Stimulated activated CD4-positive, alpha-beta T cell treated with anti-CD3 and anti-CD28 coated beads, Interleukin-1b, Interleukin-23, amount 100 ng/mL, for 48 hours (primary cell): ENCODE measurements at regions not wholly inside any gene's neighbourhood (a gene's known extent, or its start where the extent isn't known, plus 50 kb on each side); places are given as distances from the start of the nearest gene placed in this dataset.

ENCODE experiments used
- DNase-seq: peaks from one replicate; pipeline ENCODE4 v3.0.0-alpha.2; 2020

- DNase-seq, result no peak
These were observed 113.4 kb upstream of the AHR start for GRCh38 chr7:17184805-17185689.

DNA sequence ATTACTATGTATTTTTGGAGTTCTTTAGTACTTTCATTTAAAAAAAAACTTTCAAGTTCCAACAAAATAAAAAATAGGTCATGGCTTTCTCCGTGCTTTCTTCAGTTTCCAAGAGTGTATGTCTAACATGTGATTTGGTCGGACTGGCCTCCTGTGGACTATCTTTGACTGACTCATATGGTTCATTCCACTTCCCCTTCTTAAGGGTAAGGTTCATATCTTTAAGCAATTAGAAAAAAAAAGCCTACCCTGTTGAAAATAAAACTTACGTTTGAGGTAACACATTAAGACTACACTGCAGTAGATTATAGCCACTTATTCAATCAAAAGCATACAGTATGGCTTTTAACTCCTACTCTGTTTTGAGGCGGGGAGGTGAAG, 112.8 kb upstream of the AHR start:
- DNase-seq, result no peak

GRCh38 chr7:17186745-17187530, 111.5 kb upstream of the AHR start:
- DNase-seq, result no peak

DNA sequence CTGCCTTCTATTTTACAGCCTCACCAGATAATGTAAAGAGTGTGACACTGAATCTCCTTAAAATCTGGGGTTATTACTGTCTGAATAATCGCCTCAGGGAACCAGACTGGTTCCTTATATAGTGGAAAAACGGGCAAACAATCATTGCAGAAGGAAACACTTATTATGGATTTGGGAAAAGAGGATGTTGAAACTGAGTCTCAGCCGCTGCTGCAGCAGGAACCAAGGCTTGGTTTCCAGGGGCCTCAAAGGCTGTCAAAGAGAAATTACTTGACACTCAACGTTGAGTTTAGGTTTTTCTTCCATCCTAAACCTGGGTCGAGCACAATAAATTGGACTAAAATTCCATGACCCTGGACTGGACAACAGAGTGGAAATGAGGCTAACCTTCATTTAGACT, 103.8 kb upstream of the AHR start:
- no peak for DNase-seq

DNA sequence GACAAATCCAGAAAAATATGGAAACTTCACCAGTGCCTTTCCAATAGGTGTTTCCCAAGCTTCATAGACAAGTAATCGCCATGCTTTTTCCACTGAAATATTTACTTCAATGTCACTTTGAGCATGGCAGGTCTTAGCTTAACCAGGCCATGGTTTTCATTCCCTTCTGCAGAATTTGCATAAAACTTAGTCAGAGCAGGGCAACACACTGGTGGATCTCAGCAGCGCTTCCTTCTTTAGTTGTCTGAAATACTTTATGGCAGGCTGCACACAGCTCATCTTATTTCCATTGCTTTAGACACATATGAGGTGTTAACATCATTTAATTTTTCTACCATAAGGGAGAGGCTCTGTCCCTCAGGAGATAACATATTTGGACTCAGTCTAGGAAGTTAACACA, 102.9 kb upstream of the AHR start:
- DNase-seq, result no peak

DNA sequence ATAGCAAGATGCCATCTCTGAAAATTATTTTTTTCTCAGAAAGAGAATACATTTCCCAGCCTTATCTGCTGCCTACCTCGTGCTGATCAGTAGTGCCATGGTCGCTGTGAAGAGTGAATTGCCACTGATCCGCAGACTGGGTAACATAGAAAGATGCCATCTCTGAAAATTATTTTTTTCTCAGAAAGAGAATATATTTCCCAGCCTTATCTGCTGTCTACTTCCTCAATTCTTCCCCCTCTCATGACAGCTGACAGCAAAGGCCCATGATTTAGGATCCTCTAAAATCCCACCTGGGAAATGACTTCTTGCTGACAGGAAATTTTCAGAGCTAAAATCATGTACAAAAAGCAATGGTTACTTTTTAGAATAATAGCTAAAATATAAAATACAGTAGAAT, 92.5 kb upstream of the AHR start:
- DNase-seq, result no peak

GRCh38 chr7:17206349-17206905, 92.0 kb upstream of the AHR start:
- no peak for DNase-seq

DNA sequence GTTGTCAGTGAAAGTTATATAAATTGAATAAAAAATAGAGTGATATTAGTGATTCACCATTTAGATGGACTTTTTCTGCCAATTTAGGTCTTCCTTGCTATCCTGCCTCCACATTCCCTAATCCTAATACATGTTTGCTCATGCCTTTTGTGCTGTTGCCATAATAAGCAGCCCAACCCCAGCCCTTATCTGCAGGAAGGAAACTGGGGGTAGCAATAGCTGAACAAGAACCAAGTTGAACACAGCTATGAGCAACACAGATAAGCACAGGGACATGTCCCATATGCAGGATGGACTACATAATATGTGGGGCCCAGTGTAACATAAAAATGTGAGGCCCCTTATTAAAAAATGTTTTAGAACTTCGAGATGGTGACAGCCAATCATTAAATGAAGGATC, 91.2 kb upstream of the AHR start:
- DNase-seq, result no peak

- DNase-seq, result no peak
These were observed 89.4 kb upstream of the AHR start for GRCh38 chr7:17209101-17209500.

DNA sequence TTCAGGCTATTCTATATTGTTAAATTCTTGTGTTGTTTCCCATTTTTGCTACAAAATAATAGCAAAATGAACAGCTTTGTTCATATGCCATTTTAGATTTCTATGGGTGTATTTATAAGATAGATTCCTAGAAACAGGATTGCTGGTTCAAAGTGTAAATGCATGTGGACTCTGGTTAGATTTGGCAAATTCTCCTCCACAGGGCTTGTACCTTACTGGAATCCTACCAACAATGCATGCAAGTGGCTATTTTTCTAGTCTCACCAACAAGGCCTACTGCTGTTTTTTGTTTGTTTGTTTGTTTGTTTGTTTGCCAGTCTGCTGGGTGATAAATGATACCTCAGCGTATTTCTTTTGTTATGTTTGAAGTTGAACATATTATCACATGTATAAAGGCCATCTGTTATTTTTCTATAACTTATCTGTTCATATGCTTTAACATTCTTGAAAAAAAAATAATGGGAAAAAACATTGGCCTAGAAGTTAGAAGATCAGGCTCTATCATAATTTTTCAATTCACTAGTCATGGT, 87.1 kb upstream of the AHR start:
- no peak for DNase-seq

DNA sequence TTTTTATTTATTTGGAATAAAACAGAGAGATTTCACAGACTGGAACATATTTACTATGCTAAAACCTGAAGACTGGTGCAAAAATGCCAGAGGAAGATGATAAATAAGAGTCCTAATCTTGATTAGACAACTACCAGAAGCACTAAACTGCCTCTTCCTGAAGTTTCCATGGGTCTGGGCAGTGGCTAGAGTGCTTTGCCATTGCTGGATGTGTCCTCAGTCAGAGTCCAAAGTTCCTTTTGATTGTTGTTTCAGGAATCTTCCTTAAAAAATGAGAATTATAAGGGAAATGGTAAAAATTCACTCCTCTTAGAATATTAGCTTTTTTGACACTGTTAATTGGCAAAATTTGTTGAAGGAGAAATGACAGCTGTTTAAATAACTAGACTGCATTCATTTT, 86.3 kb upstream of the AHR start:
- no peak for DNase-seq

GRCh38 chr7:17227766-17228490, 70.5 kb upstream of the AHR start:
- no peak for DNase-seq

DNA sequence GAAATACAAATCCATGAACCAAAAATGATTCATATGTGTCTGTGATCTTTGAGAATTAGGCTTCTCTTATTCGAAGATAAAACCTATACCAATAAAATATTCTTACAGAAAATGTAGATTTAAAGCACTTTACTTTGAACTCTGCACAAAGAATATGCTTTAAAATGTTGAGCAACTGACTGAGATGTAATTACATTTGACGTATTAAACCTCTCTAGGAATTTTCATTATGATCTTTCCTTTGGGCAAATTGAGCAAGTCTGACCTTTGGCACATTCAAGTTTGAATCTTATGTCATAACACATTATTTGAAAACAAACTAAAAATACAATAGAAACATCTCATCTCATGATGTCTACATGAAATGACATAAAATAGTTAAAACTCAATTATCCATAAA, 69.2 kb upstream of the AHR start:
- DNase-seq, result no peak

DNA sequence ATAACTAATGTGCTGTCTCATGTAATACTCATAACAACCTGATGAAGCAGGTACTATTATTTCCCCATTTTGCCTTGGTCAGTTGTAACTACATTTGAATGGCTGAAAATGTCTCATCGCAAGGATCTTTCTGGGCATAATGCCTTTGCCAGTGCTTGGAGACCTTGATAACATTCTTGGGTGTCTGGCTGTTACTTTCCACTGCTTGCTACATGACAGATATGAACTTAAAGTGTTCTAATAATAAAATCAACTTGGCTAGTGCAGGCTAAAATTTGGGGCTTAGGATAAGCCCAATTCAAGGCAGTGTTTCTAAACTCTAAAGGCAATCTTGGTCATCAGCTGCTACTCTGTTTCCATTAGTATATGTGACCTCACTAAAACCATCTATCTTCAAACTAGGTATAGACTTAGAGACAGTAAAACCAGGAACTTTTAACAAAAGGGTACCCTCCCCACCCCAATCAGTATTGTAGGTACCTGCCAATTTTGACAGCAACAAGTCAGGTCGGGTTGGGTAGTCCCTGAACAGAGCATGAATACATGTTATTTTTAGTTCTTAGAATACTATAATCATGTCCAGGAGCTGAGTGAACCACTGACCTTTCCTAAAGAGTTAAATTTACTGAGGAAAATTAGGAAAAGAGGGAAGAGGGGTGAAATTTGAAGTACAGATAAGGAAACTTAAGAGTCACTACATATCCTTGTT, 68.2 kb upstream of the AHR start:
- no peak for DNase-seq

GRCh38 chr7:17233603-17234002, 64.8 kb upstream of the AHR start:
- no peak for DNase-seq

DNA sequence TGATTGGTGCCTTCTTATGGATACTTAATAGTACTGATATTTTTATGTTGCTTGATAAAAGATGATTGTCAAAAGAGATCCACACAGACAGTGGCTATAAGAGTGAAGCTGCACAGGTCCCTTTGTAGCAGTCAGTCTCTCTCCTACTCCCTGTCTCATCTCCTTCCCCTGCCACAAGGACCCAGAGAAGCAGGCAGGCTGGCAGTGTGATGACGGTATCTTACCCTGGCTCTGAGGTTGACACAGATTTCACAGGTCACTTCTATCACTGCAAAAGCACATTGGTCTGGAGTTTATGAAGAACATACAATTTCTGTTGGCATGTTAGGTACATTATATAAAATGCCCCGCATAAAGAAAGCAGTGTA, 64.4 kb upstream of the AHR start:
- peak; percentile 38 for DNase-seq

- peak; percentile 64 for DNase-seq
These were observed 63.9 kb upstream of the AHR start for GRCh38 chr7:17234398-17235031.

DNA sequence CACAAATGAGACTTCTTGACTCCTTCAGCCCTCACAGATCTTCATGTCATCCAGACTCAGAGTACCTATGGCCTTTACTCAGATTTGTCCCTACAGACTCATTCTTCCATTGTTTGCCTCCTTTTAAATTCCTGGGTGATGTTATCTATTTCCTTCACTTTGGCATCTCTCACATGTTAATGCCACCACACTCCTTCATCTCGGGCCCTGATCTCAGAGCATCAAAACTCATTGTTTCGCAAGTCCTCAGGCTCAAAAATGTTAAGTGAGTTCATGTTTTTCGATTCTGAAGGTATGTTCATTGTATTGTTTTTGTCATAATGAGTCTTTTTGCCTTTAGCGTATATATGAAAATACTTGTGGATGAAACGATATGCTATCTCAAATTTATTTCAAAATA, 62.3 kb upstream of the AHR start:
- no peak for DNase-seq

DNA sequence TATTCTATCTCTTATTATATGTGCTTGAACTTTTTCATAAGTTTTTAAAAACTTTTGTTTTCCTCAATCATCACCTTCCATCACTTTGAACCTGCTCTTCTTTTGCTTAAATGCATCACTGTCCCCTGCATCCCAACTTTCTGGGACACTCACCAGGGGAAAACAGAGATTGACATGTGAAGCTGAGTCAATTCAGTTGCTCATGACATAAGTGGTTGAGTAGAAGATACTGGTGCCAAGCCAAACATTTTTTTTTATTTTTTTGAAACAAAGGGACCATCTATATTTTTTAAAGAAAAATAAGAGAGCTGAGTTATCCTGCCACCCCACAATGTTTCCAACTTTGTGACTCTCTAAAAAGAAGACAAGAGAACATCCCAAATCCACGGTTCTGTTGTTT, 61.8 kb upstream of the AHR start:
- DNase-seq, result no peak

GRCh38 chr7:17239046-17239445, 59.4 kb upstream of the AHR start:
- no peak for DNase-seq

DNA sequence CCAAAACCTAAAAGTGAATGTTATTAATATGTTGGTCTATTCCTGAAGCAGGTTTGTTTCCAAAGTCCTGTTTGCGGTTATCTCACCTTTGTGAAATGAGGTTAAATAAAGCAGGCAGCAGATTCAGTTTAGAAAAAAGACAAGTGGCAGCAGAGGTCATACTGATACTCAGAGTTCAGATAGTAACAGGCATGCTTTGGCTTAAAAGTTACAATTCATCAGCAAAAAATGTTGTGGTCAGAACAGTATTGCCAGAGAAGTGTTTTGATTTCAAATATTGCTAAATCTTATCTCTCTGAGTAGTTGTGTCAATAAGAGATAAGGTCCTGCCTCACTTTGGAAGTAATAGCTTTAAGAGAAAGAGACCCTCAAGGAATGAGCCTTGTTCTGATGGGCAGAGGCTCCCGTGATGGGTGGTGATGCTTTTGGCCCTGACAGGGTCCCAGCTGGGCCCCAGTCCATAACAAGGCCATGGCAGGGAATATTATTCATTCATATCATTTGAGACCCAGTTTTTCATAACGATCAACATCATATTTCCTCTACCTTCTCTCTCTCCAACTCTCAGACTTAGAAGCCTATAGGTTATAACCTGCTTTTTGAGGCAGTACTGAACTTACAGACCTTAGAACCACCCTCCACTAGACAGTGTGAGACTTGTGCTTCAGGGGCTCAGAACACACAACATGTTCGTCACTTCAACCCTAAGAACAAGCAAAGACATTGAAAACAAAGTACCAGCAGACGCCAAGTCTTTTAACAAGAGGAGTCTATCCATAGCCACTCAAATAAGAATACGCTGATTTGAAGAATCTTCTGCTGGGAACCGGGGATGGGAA, 58.5 kb upstream of the AHR start:
- no peak for DNase-seq
